ENCODE measurements at regions not wholly inside any gene's neighbourhood (a gene's known extent, or its start where the extent isn't known, plus 50 kb on each side); places are given as distances from the start of the nearest gene placed in this dataset.

DNA sequence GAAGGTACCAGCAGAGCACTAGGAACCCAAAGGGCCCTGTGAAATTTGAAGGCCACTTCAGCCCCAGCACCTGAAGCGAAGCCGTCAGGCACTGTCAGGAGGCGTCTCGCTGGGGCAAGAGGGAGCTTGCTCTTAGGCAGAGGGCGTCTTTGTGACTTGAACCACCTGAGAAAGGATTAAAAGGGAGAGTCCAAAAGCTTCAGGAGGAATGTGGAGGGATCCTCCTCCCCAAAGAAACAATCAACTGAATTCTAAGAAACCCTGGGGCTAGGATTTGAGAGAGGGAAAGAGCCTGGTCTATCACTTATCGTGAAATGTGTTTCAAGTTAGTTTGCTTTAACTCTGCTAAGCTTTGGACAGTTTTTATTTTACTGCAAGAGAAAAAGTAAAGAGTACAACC is 324.9 kb upstream of the SOX11 start:
- H3K4me3 Mint-ChIP-seq, result no peak overlapping the region
- H3K4me1 Mint-ChIP-seq, result no peaks in the 10 kb centered on the region
- no peaks in the 10 kb centered on the region for H3K9me3 ChIP-seq (ENCODE audit: control insufficient read depth, low read length, poor library complexity, severe bottlenecking)
- no peaks in the 10 kb centered on the region for H3K36me3 Mint-ChIP-seq (ENCODE audit: low read depth)
- H3K27me3 Mint-ChIP-seq, result no peaks in the 10 kb centered on the region
- H3K27ac Mint-ChIP-seq, result no peak overlapping the region
- ATAC-seq, result no peak
- no peak for DNase-seq

DNA sequence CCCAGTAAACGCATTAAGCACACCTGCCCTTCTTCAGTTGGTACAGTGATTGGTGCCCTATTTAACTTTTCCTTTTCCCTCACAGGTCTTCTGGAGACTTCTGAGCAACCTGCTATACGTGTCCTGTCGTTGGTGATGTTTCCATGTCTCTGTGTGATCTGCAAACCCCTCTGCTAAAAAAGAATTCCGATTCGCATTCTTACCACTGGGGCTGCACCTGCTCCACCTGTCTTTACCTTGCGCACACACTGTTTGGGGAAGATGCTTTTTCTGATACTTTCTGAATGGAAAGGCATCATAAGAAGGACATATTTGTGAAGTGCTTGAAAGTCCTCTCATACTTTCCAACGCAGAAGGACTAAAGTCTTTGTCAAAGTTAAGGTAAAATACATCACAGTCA is 323.9 kb upstream of the SOX11 start:
- H3K9me3 ChIP-seq (ENCODE audit: control insufficient read depth, low read length, poor library complexity, severe bottlenecking), result no peaks in the 10 kb centered on the region
- ATAC-seq, result no peak
- Mint-ChIP-seq H3K27ac (no peak overlapping the region), H3K4me3 (no peak overlapping the region), H3K36me3 (ENCODE audit: low read depth) (no peaks in the 10 kb centered on the region), H3K4me1 (no peaks in the 10 kb centered on the region), H3K27me3 (no peaks in the 10 kb centered on the region)
- DNase-seq, result no peak

DNA sequence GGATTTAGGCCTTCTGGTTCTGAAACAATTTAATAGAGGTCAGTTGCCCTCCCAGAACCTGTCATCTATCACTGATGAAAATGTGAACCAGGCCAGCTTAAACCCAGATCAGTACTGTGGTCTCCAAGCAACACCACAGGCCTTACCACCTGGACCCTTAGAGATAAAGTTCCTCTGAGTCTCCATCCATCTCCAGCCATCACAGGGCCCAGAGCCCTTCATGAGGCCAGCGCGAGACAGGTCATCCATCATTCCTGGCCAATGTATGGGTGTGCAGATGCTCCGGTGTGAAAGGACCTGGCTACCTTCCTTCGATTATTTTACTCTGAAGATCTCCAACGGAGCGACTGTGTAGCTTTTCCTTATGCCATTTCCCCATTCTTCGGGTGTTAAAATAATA is 322.7 kb upstream of the SOX11 start:
- no peaks in the 10 kb centered on the region for H3K36me3 Mint-ChIP-seq (ENCODE audit: low read depth)
- H3K4me3 Mint-ChIP-seq, result no peak overlapping the region
- no peak for DNase-seq
- no peaks in the 10 kb centered on the region for H3K27me3 Mint-ChIP-seq
- H3K27ac Mint-ChIP-seq, result no peak overlapping the region
- no peaks in the 10 kb centered on the region for H3K9me3 ChIP-seq (ENCODE audit: control insufficient read depth, low read length, poor library complexity, severe bottlenecking)
- H3K4me1 Mint-ChIP-seq, result no peaks in the 10 kb centered on the region
- ATAC-seq, result no peak

DNA sequence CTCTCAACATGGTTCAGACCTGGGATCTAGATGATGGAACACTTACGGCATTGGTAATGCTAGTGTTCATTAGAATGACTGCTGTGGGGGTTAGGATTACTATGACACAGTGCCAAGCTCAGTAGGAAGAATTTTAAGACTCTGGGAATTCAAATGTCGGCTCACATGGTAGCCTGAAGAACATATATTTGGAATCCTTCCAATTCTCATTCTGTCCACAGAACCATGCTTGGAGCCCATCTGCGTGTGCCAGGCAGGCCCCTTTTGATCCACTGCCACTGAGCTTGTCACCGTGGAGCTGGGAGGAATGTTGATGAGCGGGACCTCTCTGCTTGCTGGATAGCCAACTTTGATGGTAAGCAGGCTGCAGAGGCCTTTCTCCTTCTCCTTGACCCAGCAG is 322.0 kb upstream of the SOX11 start:
- Mint-ChIP-seq H3K27me3 (no peaks in the 10 kb centered on the region), H3K4me1 (no peaks in the 10 kb centered on the region), H3K4me3 (no peak overlapping the region), H3K36me3 (ENCODE audit: low read depth) (no peaks in the 10 kb centered on the region), H3K27ac (no peak overlapping the region)
- ATAC-seq (no peak), DNase-seq (no peak)
- no peaks in the 10 kb centered on the region for H3K9me3 ChIP-seq (ENCODE audit: control insufficient read depth, low read length, poor library complexity, severe bottlenecking)

DNA sequence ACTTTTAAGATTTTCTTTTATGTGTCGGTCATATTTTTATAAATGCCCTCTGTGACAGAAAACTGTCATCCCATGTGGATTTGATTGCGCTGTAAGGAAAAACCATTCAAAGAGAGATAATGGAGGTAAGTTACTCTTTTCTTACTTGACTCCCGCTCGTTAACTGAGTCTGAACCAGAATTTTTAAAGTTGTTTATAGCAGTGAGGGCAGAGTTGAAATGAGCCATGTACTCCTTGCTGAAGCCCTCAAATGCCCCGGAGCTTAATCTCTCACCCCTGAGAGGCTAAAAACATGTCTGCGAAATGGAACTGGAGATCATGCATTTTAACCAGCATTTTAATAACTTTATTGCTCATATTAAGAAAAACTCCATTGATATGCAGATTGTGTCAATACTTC is 320.0 kb upstream of the SOX11 start:
- no peaks in the 10 kb centered on the region for H3K36me3 Mint-ChIP-seq (ENCODE audit: low read depth)
- no peak overlapping the region for H3K27ac Mint-ChIP-seq

DNA sequence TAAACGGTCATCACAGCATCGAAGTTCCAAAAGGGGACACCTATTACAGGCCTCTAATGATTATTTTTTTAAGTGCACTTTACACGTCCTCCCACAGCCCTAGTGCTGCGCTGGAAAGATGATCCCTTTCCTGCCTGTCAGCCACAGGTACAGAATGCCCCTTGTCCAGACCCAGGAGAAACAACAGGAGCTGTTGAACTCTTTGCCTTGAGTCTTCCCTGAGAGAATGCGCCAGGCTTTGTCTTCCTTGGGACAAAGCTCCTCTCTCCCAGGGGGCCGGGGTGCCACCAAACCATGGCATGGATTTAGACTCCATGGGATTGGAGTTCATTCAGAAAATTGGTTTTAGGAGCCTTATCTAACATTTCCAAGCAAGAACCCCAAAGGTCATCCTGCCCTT is 319.0 kb upstream of the SOX11 start:
- DNase-seq (no peak), ATAC-seq (no peak)
- H3K9me3 ChIP-seq (ENCODE audit: control insufficient read depth, low read length, poor library complexity, severe bottlenecking), result no peaks in the 10 kb centered on the region
- Mint-ChIP-seq H3K4me3 (no peak overlapping the region), H3K4me1 (no peaks in the 10 kb centered on the region), H3K27ac (no peak overlapping the region), H3K27me3 (no peaks in the 10 kb centered on the region), H3K36me3 (ENCODE audit: low read depth) (no peaks in the 10 kb centered on the region)

More for the DNA sequence above, 320.0 kb upstream of the SOX11 start:
- Mint-ChIP-seq H3K4me1 (no peaks in the 10 kb centered on the region), H3K4me3 (no peak overlapping the region), H3K27me3 (no peaks in the 10 kb centered on the region)
- H3K9me3 ChIP-seq (ENCODE audit: control insufficient read depth, low read length, poor library complexity, severe bottlenecking), result no peaks in the 10 kb centered on the region
- no peak for ATAC-seq
- no peak for DNase-seq

DNA sequence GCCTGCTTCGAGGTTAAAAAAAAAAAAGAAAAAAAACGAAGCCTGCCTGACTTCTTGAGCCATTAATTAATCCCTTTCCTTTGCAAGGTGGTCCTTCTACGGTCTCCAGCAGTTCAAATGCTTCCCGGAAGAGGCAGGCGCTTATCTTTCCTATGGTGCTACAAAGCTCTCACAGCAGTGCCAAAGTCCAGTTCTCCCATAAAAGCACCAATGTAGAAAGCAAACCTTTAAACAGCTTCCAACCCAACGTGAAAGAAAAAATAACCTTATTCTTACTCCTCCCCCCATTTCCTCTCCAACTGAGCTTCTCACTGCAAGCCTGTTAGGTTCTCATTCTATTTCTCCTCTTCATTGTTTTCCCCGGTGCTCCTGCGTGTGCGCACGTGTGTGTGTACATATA is 317.4 kb upstream of the SOX11 start:
- Mint-ChIP-seq H3K4me1 (no peaks in the 10 kb centered on the region), H3K36me3 (ENCODE audit: low read depth) (no peaks in the 10 kb centered on the region), H3K4me3 (no peak overlapping the region), H3K27ac (no peak overlapping the region), H3K27me3 (no peaks in the 10 kb centered on the region)
- no peaks in the 10 kb centered on the region for H3K9me3 ChIP-seq (ENCODE audit: control insufficient read depth, low read length, poor library complexity, severe bottlenecking)
- DNase-seq (no peak), ATAC-seq (no peak)

DNA sequence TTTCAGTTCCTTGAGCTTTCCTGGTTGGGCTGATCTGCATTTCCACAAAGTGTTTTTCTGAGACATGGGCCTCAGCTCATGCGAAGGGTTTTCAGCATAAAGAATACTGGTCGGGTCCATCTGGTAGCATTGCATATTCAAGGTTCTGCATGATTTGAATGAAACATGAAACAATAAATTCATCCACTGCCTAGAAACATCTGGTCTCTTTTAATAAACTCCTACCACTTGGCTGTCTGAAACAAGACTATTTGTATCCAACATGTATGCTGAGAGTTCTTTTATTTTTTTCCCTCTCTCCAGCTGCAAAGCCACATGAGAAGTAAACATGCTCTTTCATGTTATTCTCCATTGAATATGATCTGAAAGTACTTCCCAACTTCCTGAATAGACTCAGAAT is 314.9 kb upstream of the SOX11 start:
- Mint-ChIP-seq H3K27me3 (no peaks in the 10 kb centered on the region), H3K27ac (no peak overlapping the region), H3K4me1 (no peaks in the 10 kb centered on the region), H3K4me3 (no peak overlapping the region), H3K36me3 (ENCODE audit: low read depth) (no peaks in the 10 kb centered on the region)
- H3K9me3 ChIP-seq (ENCODE audit: control insufficient read depth, low read length, poor library complexity, severe bottlenecking), result no peaks in the 10 kb centered on the region
- no peak for ATAC-seq
- DNase-seq, result no peak

DNA sequence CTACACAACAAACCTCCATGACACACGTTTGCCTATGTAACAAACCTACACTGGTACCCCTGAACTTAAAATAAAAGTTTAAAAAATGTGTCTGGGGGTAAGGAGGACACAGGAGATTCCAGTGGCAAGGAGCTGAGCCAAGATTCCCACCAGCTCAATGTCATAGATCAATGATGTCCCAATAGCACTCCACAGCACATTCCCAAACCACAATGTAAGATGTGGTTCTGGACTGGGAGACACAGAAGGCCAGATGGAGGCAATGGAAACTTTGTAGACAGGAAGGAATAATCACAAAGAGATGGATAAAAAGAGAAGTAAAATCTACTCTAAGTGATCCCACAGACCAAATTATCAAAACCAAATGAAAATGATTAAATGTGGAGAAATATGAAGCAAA is 312.4 kb upstream of the SOX11 start:
- H3K9me3 ChIP-seq (ENCODE audit: control insufficient read depth, low read length, poor library complexity, severe bottlenecking), result no peaks in the 10 kb centered on the region
- no peaks in the 10 kb centered on the region for H3K4me1 Mint-ChIP-seq
- no peaks in the 10 kb centered on the region for H3K27me3 Mint-ChIP-seq
- no peak overlapping the region for H3K27ac Mint-ChIP-seq
- no peak overlapping the region for H3K4me3 Mint-ChIP-seq
- no peak for ATAC-seq
- H3K36me3 Mint-ChIP-seq (ENCODE audit: low read depth), result no peaks in the 10 kb centered on the region
- DNase-seq, result no peak

DNA sequence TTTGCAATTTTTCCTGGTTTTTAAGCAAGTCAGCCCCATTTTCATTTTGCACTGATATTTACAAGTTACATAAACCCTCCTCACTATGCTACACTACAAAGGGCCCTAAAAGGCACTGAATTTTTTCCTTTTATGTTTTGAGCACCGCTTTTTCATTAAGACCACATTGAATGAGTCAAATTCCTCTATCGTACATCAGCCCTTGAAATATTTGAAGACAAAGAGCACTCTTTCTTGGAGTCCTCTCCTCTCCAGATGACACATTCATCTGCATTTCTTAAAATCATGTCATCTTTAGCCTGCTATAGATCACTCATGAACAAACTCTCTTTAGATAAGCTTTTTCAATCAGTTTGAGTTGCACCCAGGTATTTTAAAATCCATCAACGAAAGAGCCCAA is 306.6 kb upstream of the SOX11 start:
- Mint-ChIP-seq H3K27ac (no peak overlapping the region), H3K27me3 (no peaks in the 10 kb centered on the region), H3K4me1 (no peaks in the 10 kb centered on the region), H3K36me3 (ENCODE audit: low read depth) (no peaks in the 10 kb centered on the region), H3K4me3 (no peak overlapping the region)
- no peaks in the 10 kb centered on the region for H3K9me3 ChIP-seq (ENCODE audit: control insufficient read depth, low read length, poor library complexity, severe bottlenecking)
- no peak for DNase-seq
- ATAC-seq, result no peak

DNA sequence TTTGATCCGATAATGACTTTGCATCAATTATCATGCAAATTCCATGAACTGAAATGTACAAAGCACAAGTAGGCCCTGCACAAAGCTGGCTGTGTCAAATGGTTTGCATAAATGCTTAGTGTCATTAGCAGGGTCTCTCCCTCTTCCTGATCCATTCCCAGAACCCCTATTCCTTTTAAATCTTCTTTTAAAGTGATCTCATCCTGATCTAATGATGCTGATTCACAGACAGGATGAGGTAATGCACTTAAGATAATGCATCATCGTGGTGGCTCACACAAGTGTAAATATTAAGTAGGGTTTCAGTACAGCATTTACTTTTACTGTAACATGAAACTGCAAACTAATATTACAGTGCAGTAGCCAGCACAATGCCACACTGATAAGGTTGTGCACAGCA is 304.8 kb upstream of the SOX11 start:
- no peak overlapping the region for H3K27ac Mint-ChIP-seq
- no peak overlapping the region for H3K4me3 Mint-ChIP-seq
- no peaks in the 10 kb centered on the region for H3K36me3 Mint-ChIP-seq (ENCODE audit: low read depth)
- ATAC-seq (no peak), DNase-seq (no peak)
- no peaks in the 10 kb centered on the region for H3K27me3 Mint-ChIP-seq
- H3K4me1 Mint-ChIP-seq, result no peaks in the 10 kb centered on the region
- H3K9me3 ChIP-seq (ENCODE audit: control insufficient read depth, low read length, poor library complexity, severe bottlenecking), result no peaks in the 10 kb centered on the region

DNA sequence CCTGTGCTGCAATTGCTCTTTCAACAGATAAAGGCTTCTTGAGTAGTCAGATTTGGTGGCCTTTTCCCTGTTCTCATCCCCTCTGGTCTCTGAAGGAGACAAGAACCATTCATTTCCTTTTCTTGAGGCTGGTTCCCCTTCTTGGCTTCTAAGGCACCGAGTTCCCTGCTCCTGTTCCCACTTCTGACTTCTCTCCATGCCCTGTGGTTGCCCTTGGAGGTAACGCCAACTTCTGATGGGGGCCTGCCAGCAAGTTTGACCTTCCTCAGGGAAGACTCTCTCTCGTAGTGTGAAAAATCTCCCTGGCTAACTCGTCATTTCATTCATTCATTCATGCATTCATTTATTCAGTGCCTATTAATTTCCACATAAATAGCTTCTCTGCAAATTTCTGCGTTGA is 302.4 kb upstream of the SOX11 start:
- Mint-ChIP-seq H3K4me3 (no peak overlapping the region), H3K36me3 (ENCODE audit: low read depth) (no peaks in the 10 kb centered on the region), H3K4me1 (no peaks in the 10 kb centered on the region), H3K27ac (no peak overlapping the region), H3K27me3 (no peaks in the 10 kb centered on the region)
- ATAC-seq (no peak), DNase-seq (no peak)
- no peaks in the 10 kb centered on the region for H3K9me3 ChIP-seq (ENCODE audit: control insufficient read depth, low read length, poor library complexity, severe bottlenecking)

DNA sequence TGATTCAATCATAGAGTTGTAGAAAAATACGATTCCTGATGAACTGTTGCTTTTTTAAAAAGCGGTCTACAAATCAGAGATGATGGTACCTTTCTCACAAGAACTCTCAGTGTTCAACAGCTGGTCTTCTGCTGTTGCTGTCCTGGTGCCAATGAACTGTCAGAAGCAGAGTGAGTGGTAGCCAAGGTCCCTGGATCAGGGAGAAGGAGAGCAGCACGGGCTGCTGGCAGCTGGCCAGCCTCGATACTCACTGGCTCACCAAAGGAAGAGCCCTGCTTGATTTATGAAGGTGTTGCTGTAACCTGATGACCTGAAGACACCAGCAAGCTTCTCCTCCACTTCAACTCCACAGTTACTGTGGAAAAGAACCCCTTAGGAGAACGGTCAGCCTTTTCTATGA is 300.8 kb upstream of the SOX11 start:
- no peaks in the 10 kb centered on the region for H3K9me3 ChIP-seq (ENCODE audit: control insufficient read depth, low read length, poor library complexity, severe bottlenecking)
- DNase-seq (no peak), ATAC-seq (no peak)
- no peaks in the 10 kb centered on the region for H3K36me3 Mint-ChIP-seq (ENCODE audit: low read depth)
- H3K4me1 Mint-ChIP-seq, result no peaks in the 10 kb centered on the region
- H3K27ac Mint-ChIP-seq, result no peak overlapping the region
- H3K4me3 Mint-ChIP-seq, result no peak overlapping the region
- no peaks in the 10 kb centered on the region for H3K27me3 Mint-ChIP-seq

DNA sequence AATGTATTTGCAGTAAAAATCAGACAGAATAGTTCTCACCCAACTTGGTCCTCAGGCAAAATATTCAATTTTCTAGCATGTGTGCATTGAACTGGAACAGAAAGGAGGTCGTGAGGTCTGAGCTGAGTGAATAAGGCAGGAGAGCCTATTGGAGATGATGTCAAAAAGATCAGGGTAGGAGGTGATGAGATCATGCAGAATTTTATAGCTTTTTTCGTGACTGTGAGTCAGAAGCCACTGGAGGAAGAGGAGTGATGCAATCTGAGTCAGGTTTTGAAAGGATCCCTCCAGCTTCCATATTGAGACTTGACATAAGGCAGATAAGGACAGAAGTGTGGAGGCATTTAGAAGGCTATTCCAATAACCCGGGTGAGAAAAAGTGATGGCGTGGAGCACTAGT is 299.5 kb upstream of the SOX11 start:
- no peak for ATAC-seq
- Mint-ChIP-seq H3K27me3 (no peaks in the 10 kb centered on the region), H3K4me3 (no peak overlapping the region), H3K4me1 (no peaks in the 10 kb centered on the region), H3K27ac (no peak overlapping the region), H3K36me3 (ENCODE audit: low read depth) (no peaks in the 10 kb centered on the region)
- no peak for DNase-seq
- H3K9me3 ChIP-seq (ENCODE audit: control insufficient read depth, low read length, poor library complexity, severe bottlenecking), result no peaks in the 10 kb centered on the region

DNA sequence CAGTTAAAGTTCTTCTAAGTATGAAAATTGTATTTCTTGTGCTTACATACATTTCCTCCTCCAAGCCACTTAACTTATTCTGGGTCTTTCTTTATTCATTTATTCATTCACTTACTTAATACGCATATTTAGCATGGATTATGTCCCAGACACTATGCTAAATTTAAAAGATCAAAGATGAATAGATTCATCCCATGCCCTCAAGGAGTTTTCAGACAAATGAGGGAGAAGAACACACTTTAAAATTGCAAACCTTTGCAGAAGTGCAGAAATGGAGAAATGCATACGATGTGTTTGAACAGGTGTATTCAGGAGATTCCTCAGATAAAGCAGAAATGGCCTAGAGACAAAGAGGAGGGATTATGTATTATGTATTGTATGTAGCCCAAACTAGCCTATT is 298.7 kb upstream of the SOX11 start:
- no peak overlapping the region for H3K27ac Mint-ChIP-seq
- ATAC-seq (no peak), DNase-seq (no peak)
- no peaks in the 10 kb centered on the region for H3K36me3 Mint-ChIP-seq (ENCODE audit: low read depth)
- H3K27me3 Mint-ChIP-seq, result no peaks in the 10 kb centered on the region
- no peaks in the 10 kb centered on the region for H3K4me1 Mint-ChIP-seq
- H3K9me3 ChIP-seq (ENCODE audit: control insufficient read depth, low read length, poor library complexity, severe bottlenecking), result no peaks in the 10 kb centered on the region
- no peak overlapping the region for H3K4me3 Mint-ChIP-seq

Data from T-helper 17 cell (primary cell).